ENCODE measurements at regions not wholly inside any gene's neighbourhood (a gene's known extent, or its start where the extent isn't known, plus 50 kb on each side); places are given as distances from the start of the nearest gene placed in this dataset.

DNA sequence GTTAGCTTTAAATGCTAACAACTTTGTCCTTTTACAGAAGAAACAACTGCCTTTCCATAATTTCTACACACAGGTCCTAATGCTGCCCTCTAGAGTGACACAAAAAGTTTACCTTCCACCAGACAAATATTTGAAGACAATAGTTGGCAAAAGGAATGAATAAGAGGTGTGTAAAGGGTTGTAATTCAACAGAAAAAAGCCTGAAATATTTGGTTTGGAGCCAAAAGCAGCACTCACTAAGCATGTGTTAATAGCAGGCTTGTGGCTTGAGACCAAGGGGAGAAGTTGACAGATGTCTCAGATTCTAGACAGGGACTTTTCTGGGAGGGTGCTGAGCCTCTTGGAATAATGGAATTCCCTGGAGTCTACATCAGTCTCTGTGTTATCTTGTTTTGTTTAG, 156.2 kb upstream of the GALNT17 start:
- TF ChIP-seq, protein P1, sequence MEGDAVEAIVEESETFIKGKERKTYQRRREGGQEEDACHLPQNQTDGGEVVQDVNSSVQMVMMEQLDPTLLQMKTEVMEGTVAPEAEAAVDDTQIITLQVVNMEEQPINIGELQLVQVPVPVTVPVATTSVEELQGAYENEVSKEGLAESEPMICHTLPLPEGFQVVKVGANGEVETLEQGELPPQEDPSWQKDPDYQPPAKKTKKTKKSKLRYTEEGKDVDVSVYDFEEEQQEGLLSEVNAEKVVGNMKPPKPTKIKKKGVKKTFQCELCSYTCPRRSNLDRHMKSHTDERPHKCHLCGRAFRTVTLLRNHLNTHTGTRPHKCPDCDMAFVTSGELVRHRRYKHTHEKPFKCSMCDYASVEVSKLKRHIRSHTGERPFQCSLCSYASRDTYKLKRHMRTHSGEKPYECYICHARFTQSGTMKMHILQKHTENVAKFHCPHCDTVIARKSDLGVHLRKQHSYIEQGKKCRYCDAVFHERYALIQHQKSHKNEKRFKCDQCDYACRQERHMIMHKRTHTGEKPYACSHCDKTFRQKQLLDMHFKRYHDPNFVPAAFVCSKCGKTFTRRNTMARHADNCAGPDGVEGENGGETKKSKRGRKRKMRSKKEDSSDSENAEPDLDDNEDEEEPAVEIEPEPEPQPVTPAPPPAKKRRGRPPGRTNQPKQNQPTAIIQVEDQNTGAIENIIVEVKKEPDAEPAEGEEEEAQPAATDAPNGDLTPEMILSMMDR (IDR thresholded peaks at IDR 0.05; ENCODE audit: low read depth, low read length) = no peak
- H3K27ac ChIP-seq = no peak overlapping the region
- no peak for DNase-seq (ENCODE audit: low read depth in 1 of 2, low spot score in 1 of 2)
- H3K9me3 ChIP-seq (ENCODE audit: low read depth) = no peaks in the 10 kb centered on the region
- H3K27me3 ChIP-seq = no peaks in the 10 kb centered on the region
- no peaks in the 10 kb centered on the region for H3K36me3 ChIP-seq
- no peak overlapping the region for H3K4me3 ChIP-seq
- peaks cover 6% of the 10 kb centered on the region for H3K4me1 ChIP-seq (ENCODE audit: low read depth)

DNA sequence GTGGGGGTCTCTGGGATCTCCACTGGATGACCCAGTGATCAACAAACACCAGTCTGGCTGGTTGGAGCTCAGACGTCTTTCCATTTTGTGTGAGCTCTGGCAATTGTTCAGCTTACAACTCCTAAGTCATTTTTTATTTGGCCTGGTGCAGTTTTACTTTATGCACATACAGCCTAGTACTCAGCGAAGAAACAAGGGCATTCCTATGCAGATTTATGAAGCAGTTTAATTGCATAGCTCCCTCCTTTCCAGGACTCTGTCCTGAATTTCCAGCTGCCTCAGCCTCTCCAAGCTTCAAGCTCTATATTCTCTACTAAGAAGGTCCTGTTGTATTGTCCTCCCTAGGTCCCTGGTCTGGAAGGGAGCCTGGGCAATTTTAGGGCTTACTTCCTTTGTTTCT, 145.6 kb upstream of the GALNT17 start:
- Histone ChIP-seq H3K27me3 (no peaks in the 10 kb centered on the region), H3K36me3 (no peaks in the 10 kb centered on the region), H3K4me3 (no peak overlapping the region), H3K4me1 (ENCODE audit: low read depth) (no peaks in the 10 kb centered on the region), H3K9me3 (ENCODE audit: low read depth) (no peaks in the 10 kb centered on the region), H3K27ac (no peak overlapping the region)
- DNase-seq (ENCODE audit: low read depth in 1 of 2, low spot score in 1 of 2) = no peak
- TF ChIP-seq, protein P1 (IDR thresholded peaks at IDR 0.05; ENCODE audit: low read depth, low read length) = no peak

DNA sequence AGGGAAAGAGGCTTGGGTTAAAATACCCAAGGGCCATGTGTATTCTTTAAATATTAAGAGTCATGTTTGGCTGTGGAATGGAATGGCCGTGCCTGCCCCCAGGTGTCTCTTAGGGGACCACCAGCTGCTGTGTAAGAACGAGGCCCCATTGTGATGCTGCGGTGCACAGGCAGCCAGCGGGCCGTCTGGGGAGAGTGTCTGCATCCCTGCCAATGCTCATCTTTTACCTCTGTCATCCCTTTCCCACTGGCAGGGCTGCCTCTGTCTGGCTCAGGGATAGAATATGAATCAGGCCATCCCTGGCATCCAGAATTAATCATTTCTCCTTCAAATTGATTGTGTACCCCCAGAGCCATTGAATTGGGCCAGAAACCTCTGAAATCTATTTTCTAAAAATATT, 137.8 kb upstream of the GALNT17 start:
- DNase-seq (ENCODE audit: low read depth in 1 of 2, low spot score in 1 of 2) = no peak
- Histone ChIP-seq H3K4me3 (no peak overlapping the region), H3K9me3 (ENCODE audit: low read depth) (no peaks in the 10 kb centered on the region), H3K36me3 (no peaks in the 10 kb centered on the region), H3K27me3 (no peaks in the 10 kb centered on the region), H3K27ac (no peak overlapping the region), H3K4me1 (ENCODE audit: low read depth) (no peaks in the 10 kb centered on the region)
- TF ChIP-seq, protein P1 (IDR thresholded peaks at IDR 0.05; ENCODE audit: low read depth, low read length) = no peak

DNA sequence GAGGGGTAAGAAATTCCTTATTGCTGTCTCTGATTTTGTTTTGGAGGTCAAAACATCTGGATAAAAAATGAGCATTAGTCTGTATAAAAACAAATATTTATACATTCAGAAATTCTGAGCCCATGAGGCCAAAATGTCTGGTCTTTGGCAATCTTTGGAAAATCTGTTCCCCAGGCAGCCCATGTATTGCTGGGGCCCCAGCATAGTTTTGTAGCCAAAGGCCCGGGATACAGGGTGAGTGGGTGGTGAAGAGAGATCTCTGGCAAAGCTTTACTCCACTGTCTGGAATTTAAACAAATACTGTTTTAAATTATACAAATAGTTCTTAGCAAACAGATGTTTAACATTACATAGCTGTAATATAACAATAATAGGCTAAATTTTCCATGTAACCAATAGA, 134.7 kb upstream of the GALNT17 start:
- no peak for DNase-seq (ENCODE audit: low read depth in 1 of 2, low spot score in 1 of 2)
- Histone ChIP-seq H3K4me3 (no peak overlapping the region), H3K4me1 (ENCODE audit: low read depth) (no peaks in the 10 kb centered on the region), H3K36me3 (no peaks in the 10 kb centered on the region), H3K27me3 (no peaks in the 10 kb centered on the region), H3K9me3 (ENCODE audit: low read depth) (no peaks in the 10 kb centered on the region), H3K27ac (no peak overlapping the region)
- TF ChIP-seq, protein P1 (IDR thresholded peaks at IDR 0.05; ENCODE audit: low read depth, low read length) = no peak

DNA sequence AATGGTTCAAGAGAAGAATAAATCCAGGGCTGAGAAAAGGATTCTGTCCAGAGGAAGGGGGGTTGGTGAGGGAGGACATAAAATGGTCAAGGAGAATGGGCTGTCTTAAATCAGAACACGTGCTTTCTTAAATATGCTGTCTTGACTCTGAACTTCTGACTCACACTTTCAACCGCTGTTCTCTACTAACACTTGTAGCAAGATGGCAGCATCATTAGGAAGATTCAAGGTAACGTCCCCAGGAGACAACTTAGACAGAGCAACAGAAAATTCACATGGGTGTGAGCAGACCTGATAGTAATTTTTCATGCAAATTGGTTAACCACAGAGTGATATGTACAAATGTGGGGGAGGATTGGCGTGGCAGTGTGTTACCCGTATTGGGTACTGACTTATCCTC, 126.8 kb upstream of the GALNT17 start:
- no peaks in the 10 kb centered on the region for H3K36me3 ChIP-seq
- H3K27ac ChIP-seq = no peak overlapping the region
- H3K27me3 ChIP-seq = no peaks in the 10 kb centered on the region
- H3K4me1 ChIP-seq (ENCODE audit: low read depth) = no peaks in the 10 kb centered on the region
- TF ChIP-seq, protein P1 (IDR thresholded peaks at IDR 0.05; ENCODE audit: low read depth, low read length) = no peak
- no peaks in the 10 kb centered on the region for H3K9me3 ChIP-seq (ENCODE audit: low read depth)
- H3K4me3 ChIP-seq = no peak overlapping the region
- no peak for DNase-seq (ENCODE audit: low read depth in 1 of 2, low spot score in 1 of 2)

DNA sequence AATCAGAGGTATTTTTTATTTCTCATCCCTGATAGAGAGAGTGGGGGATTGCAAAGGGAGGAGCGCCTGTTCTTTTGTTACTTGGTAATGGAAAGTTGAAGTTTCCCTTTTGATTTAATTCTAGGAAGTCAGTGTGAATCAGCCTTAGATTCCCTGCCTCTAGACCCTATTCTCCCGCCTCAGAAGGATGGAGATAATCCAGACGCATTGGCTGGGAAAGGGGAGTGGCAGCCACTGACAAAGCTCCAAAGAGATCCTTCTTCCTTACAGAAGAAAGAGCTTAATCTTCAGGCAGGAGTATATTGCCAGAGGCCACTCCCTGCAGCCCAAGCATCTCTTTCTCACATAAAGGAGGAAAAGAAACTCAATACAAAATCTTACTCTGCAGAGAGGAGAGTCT, 122.3 kb upstream of the GALNT17 start:
- H3K27me3 ChIP-seq = peaks cover 3% of the 10 kb centered on the region
- DNase-seq (ENCODE audit: low read depth in 1 of 2, low spot score in 1 of 2) = no peak
- TF ChIP-seq, protein P1 (IDR thresholded peaks at IDR 0.05; ENCODE audit: low read depth, low read length) = no peak
- no peak overlapping the region for H3K27ac ChIP-seq
- no peaks in the 10 kb centered on the region for H3K4me1 ChIP-seq (ENCODE audit: low read depth)
- no peaks in the 10 kb centered on the region for H3K9me3 ChIP-seq (ENCODE audit: low read depth)
- H3K4me3 ChIP-seq = no peak overlapping the region
- H3K36me3 ChIP-seq = no peaks in the 10 kb centered on the region
